Epithelial cell of esophagus (primary cell): ENCODE measurements at regions not wholly inside any gene's neighbourhood (a gene's known extent, or its start where the extent isn't known, plus 50 kb on each side); places are given as distances from the start of the nearest gene placed in this dataset.
"Not testable (repeated sequence)": the region's sequence is repeated elsewhere in the genome, so short reads cannot be mapped to it uniquely, and the experiment has no call there.

Experiments used
- DNase-seq: peaks from one replicate; pipeline ENCODE4 v3.0.0; 2010; ENCODE audit warnings: low read depth
- H3K4me3 ChIP-seq: 2 replicates; pipeline ENCODE4 v1.5.1; 2011; ENCODE audit warnings: mild to moderate bottlenecking, low read length, control low read depth
- TF ChIP-seq, protein P1 (sequence below): IDR thresholded peaks from 2 replicates; pipeline ENCODE4 v1.5.1; 2011; ENCODE audit warnings: low read depth, mild to moderate bottlenecking, low read length, control low read depth, inconsistent platforms; ENCODE audit not compliant: insufficient read depth; ENCODE audit errors: missing control alignments

DNA sequence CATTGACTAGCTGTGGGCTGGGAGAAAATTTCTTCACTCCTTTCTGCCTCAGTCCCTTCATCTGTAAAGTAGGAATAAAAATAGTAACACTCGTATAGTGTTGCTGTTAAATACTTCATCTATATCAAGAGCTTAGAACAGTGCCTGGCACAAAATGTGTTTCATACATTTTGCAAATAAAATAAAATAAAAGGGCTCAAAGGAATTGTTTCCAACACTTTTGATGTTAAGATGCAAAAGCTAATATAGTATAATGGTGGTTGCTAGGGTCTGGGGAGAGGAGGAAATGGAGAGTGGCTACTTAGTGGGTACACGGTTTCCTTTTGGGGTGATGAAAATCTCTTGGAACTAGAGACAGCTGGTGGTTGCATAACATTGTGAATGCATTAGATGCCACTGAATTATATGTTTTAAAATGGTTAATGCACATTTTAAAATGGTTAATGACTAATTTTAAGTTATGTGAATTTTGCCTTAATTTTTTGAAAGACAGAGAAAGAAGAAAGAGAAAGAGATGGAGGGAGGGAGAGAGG, 542.1 kb upstream of the ID2 start:
- TF ChIP-seq, protein P1, sequence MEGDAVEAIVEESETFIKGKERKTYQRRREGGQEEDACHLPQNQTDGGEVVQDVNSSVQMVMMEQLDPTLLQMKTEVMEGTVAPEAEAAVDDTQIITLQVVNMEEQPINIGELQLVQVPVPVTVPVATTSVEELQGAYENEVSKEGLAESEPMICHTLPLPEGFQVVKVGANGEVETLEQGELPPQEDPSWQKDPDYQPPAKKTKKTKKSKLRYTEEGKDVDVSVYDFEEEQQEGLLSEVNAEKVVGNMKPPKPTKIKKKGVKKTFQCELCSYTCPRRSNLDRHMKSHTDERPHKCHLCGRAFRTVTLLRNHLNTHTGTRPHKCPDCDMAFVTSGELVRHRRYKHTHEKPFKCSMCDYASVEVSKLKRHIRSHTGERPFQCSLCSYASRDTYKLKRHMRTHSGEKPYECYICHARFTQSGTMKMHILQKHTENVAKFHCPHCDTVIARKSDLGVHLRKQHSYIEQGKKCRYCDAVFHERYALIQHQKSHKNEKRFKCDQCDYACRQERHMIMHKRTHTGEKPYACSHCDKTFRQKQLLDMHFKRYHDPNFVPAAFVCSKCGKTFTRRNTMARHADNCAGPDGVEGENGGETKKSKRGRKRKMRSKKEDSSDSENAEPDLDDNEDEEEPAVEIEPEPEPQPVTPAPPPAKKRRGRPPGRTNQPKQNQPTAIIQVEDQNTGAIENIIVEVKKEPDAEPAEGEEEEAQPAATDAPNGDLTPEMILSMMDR, result no peak
- DNase-seq, result no peak
- no peak overlapping the region for H3K4me3 ChIP-seq

DNA sequence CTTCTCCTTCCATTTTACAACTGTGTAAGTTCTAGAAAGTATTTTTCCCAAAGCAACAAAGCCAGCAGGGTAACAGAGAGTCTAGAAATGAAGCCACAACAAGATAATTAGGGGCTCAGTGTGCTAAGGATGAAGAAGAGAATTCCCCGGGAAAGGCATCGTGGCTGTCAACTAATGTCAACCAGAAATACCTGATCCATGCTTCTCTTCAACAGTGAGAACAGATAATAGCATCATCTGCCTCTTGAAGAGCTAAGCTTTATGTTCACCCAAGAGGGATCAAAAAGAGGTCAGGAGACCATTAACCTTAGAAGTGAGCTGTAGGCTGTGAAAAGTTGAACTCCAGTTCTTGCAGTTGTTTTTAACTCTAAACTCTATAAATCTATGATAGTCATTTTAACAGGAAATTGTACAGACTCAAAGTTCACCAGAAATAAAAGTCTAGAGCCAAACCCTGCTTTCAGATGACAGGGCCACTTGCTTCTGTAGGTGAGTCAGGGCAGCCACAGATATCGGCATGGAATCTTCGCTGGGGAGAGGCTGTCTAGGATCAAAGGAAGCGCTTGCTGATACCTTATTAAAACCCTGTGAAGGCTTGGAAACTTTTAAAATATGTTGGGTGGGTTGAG, 540.7 kb upstream of the ID2 start:
- no peak for DNase-seq
- H3K4me3 ChIP-seq, result no peak overlapping the region
- TF ChIP-seq, protein P1, result no peak

DNA sequence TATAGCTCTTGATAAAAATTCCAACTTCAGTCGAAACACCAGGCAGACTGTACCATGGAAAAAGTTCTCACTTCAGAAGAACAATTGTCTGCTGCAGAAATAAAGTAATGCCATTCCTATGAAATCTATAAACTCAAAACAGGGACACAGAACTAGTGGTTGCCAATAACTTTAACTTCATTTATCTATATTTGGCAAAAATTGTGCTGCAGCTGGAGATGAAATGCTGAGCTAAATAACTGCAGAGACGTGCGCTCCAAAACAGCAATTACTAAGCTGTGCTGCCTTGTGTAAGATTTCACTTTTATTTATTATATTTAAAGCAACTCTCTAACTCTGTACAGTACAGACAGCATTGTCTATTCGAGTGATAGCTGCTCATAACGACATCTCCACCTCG, 540.1 kb upstream of the ID2 start:
- TF ChIP-seq, protein P1, result no peak
- no peak overlapping the region for H3K4me3 ChIP-seq
- DNase-seq, result no peak

DNA sequence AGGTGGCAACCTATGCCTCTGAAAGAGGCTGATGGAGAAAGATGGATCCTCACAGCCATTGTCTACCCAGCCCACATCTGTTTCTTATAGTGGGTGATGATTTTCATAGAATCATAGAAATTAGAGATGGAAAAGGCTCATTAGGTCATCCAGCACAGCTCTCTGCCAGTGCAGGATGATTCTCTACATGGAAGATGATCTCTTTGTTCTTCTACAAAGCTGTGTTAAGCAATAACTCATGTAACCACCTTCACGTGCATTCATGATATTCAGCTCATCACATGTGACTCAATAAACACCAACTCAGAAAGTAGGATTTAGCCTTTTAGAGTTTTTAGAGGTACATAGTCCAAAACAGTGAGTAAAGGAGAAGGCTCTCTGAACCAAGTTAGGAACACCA, 539.4 kb upstream of the ID2 start:
- TF ChIP-seq, protein P1, result no peak
- no peak for DNase-seq
- H3K4me3 ChIP-seq, result no peak overlapping the region

DNA sequence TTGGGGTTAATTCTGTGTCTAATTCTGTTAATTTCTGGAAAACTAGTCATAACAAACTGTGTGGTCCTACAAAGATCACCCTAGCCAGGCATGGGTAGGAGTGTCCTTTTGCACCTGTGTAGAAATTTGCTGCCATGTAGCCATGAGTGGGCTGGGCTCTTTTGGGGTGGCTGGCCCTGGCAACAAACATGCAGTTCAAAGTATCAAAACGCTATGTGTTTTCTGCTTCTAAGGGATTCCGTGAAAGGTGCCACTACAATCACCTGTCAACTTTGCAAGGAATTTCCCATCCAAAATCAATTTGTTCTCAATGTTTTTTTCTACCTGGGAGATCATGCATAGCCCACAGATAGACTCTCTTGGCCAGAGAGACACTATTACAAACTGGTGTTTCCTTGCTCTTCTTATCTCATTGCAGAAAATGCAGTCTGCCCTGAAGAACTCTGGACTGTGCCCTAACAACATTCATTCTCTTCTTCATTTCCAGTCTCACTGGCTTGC, 537.7 kb upstream of the ID2 start:
- H3K4me3 ChIP-seq, result no peak overlapping the region
- TF ChIP-seq, protein P1, result no peak
- no peak for DNase-seq

DNA sequence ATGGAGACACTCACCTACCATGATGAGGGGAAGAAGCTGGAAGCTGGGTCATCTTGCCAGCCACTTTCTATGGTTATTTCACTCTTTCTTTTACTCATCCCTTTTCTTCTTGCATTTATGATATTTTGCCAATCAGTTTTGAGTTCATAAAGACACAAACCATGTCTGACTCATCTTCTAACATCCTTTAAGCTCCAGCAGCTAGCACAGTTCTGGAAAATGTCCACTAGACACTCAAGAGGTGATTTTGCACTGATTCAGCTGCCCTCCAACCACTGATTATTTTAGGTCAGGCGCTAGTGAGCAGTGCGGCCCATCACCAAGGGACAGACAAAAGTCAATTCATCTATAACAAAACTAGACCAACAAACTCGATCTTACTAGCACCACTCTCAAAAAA, 537.1 kb upstream of the ID2 start:
- no peak for DNase-seq
- H3K4me3 ChIP-seq, result no peak overlapping the region
- TF ChIP-seq, protein P1, result no peak

DNA sequence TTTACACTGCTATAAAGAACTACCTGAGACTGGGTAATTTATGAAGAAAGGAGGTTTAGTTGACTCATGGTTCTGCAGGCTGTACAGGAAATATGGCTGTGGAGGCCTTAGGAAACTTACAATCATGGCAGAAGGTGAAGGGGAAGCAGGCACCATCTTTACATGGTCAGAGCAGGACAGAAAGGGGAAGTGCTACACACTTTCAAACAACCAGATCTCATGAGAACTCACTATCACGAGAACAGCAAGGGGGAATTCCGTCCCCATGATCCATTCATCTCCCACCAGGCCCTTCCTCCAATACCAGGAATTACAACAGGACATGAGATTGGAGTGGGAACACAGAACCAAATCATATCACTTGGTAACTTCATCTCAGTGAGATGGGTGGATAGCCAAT, 536.5 kb upstream of the ID2 start:
- H3K4me3 ChIP-seq, DNase-seq: not testable (repeated sequence)
